ENCODE measurements at regions not wholly inside any gene's neighbourhood (a gene's known extent, or its start where the extent isn't known, plus 50 kb on each side); places are given as distances from the start of the nearest gene placed in this dataset.

DNA sequence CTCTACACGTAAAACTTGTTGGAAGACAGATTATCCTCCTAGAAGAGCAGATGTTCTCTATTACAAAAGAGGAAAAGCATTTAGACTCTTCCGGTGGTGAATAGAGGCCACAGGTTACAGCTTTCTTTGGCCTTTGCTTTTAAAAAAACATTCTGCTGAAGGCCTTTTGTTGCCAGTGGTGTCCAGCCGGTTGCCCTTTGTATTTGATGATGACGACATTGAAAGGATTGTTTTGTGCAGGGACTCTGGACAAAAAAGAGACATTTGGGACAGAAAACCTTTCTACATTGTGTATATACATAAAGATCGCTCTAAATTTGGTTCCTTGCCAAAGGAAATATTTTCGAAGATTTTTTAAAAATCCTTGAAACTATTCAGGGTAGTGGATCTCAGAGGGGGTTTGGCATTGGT is 180.3 kb downstream of the C9orf152 start:
- no peak for TF ChIP-seq CTCF (conservative IDR thresholded peaks at IDR 0.05)
- no peak for TF ChIP-seq ZFX (IDR thresholded peaks at IDR 0.05)
